Stimulated activated CD8-positive, alpha-beta memory T cell treated with anti-CD3 and anti-CD28 coated beads, Interleukin-7, amount 100 ng/mL, for 4 hours (primary cell): ENCODE measurements at regions not wholly inside any gene's neighbourhood (a gene's known extent, or its start where the extent isn't known, plus 50 kb on each side); places are given as distances from the start of the nearest gene placed in this dataset.
"Not testable (repeated sequence)": the region's sequence is repeated elsewhere in the genome, so short reads cannot be mapped to it uniquely, and the experiment has no call there.

ENCODE experiments used
- DNase-seq, 2 donors: peaks; one replicate each; pipeline ENCODE4 v3.0.0-alpha.2; 2020; ENCODE audit warnings: low read depth in 2 of 2

GRCh38 chr20:53669517-53670313 lies 76.1 kb upstream of the ZNF217 start:
- DNase-seq = not testable (repeated sequence)

- no peak for DNase-seq
Observed at GRCh38 chr20:53668992-53669391, 75.4 kb upstream of the ZNF217 start.

- no peak for DNase-seq
Observed at GRCh38 chr20:53666144-53666543, 72.5 kb upstream of the ZNF217 start.

GRCh38 chr20:53664121-53664520 lies 70.5 kb upstream of the ZNF217 start:
- DNase-seq = no peak

- DNase-seq = not testable (repeated sequence)
Observed at GRCh38 chr20:53663521-53663920, 69.9 kb upstream of the ZNF217 start.

GRCh38 chr20:53662595-53662994 lies 69.0 kb upstream of the ZNF217 start:
- DNase-seq = no peak

- no peak for DNase-seq
Observed at GRCh38 chr20:53660947-53661381, 67.3 kb upstream of the ZNF217 start.

- DNase-seq = peak; percentile 29 to 33
Observed at GRCh38 chr20:53660078-53660909, 66.7 kb upstream of the ZNF217 start.

- no peak for DNase-seq
Observed at GRCh38 chr20:53658973-53659372, 65.3 kb upstream of the ZNF217 start.

- no peak for DNase-seq
Observed at GRCh38 chr20:53658322-53658721, 64.7 kb upstream of the ZNF217 start.

- DNase-seq = no peak
Observed at GRCh38 chr20:53657732-53658131, 64.1 kb upstream of the ZNF217 start.

- no peak for DNase-seq
Observed at GRCh38 chr20:53657279-53657678, 63.6 kb upstream of the ZNF217 start.

- DNase-seq = no peak
Observed at GRCh38 chr20:53656293-53657202, 62.9 kb upstream of the ZNF217 start.

- DNase-seq = no peak
Observed at GRCh38 chr20:53655625-53656292, 62.1 kb upstream of the ZNF217 start.

- no peak for DNase-seq
Observed at GRCh38 chr20:53654932-53655624, 61.4 kb upstream of the ZNF217 start.

GRCh38 chr20:53654521-53654920 lies 60.9 kb upstream of the ZNF217 start:
- DNase-seq = not testable (repeated sequence)

- DNase-seq = no peak
Observed at GRCh38 chr20:53652859-53653517, 59.3 kb upstream of the ZNF217 start.

- DNase-seq = no peak
Observed at GRCh38 chr20:53652090-53652858, 58.6 kb upstream of the ZNF217 start.

GRCh38 chr20:53649493-53649892 lies 55.9 kb upstream of the ZNF217 start:
- not testable (repeated sequence) for DNase-seq
